NCI-H2171 (cell line): ENCODE measurements at regions not wholly inside any gene's neighbourhood (a gene's known extent, or its start where the extent isn't known, plus 50 kb on each side); places are given as distances from the start of the nearest gene placed in this dataset.
"Not testable (repeated sequence)": the region's sequence is repeated elsewhere in the genome, so short reads cannot be mapped to it uniquely, and the experiment has no call there.

Experiments
- DNase-seq: peaks from one replicate; lab custom pipeline; 2025; lab: John Stamatoyannopoulos, UW

- no peak for DNase-seq
Observed at GRCh38 chr3:82410366-82410765, 648.9 kb upstream of the GBE1 start.

GRCh38 chr3:82409842-82410241, 648.4 kb upstream of the GBE1 start:
- no peak for DNase-seq

GRCh38 chr3:82392203-82392775, 630.8 kb upstream of the GBE1 start:
- DNase-seq = no peak

- no peak for DNase-seq
Observed at GRCh38 chr3:82390868-82391267, 629.4 kb upstream of the GBE1 start.

- no peak for DNase-seq
Observed at GRCh38 chr3:82386647-82387046, 625.2 kb upstream of the GBE1 start.

- DNase-seq = no peak
Observed at GRCh38 chr3:82384181-82384580, 622.7 kb upstream of the GBE1 start.

GRCh38 chr3:82382831-82383230, 621.4 kb upstream of the GBE1 start:
- DNase-seq = no peak

- DNase-seq = no peak
Observed at GRCh38 chr3:82378392-82378791, 616.9 kb upstream of the GBE1 start.

- DNase-seq = no peak
Observed at GRCh38 chr3:82376883-82377282, 615.4 kb upstream of the GBE1 start.

GRCh38 chr3:82373833-82374232, 612.4 kb upstream of the GBE1 start:
- DNase-seq = not testable (repeated sequence)

- DNase-seq = no peak
Observed at GRCh38 chr3:82364827-82365226, 603.4 kb upstream of the GBE1 start.

- no peak for DNase-seq
Observed at GRCh38 chr3:82363131-82363530, 601.7 kb upstream of the GBE1 start.

- no peak for DNase-seq
Observed at GRCh38 chr3:82355228-82355627, 593.8 kb upstream of the GBE1 start.

GRCh38 chr3:82354228-82354627, 592.8 kb upstream of the GBE1 start:
- DNase-seq = no peak

- no peak for DNase-seq
Observed at GRCh38 chr3:82353306-82354171, 592.1 kb upstream of the GBE1 start.

GRCh38 chr3:82347585-82347984, 586.1 kb upstream of the GBE1 start:
- no peak for DNase-seq

GRCh38 chr3:82342521-82342920, 581.1 kb upstream of the GBE1 start:
- no peak for DNase-seq

- DNase-seq = no peak
Observed at GRCh38 chr3:82329300-82329699, 567.9 kb upstream of the GBE1 start.

GRCh38 chr3:82311901-82312300, 550.5 kb upstream of the GBE1 start:
- DNase-seq = no peak

- no peak for DNase-seq
Observed at GRCh38 chr3:82308755-82309154, 547.3 kb upstream of the GBE1 start.

- DNase-seq = no peak
Observed at GRCh38 chr3:82306189-82306588, 544.7 kb upstream of the GBE1 start.

- no peak for DNase-seq
Observed at GRCh38 chr3:82294609-82295008, 533.2 kb upstream of the GBE1 start.

- no peak for DNase-seq
Observed at GRCh38 chr3:82293867-82294266, 532.4 kb upstream of the GBE1 start.

- no peak for DNase-seq
Observed at GRCh38 chr3:82293435-82293834, 532.0 kb upstream of the GBE1 start.
